ENCODE measurements at regions not wholly inside any gene's neighbourhood (a gene's known extent, or its start where the extent isn't known, plus 50 kb on each side); places are given as distances from the start of the nearest gene placed in this dataset.

GRCh38 chr2:103754530-103754929 is 992.7 kb downstream of the TMEM182 start:
- in situ Hi-C loops (cut with HindIII; ENCODE audit: low sequenced_read_pairs): no loop called here
- no peak for DNase-seq (ENCODE audit: low read depth)
- no peak for TF ChIP-seq CTCF (IDR thresholded peaks at IDR 0.05; ENCODE audit: low read depth, low read length, missing control alignments)
- no peak overlapping the region for H3K4me3 ChIP-seq (ENCODE audit: low read depth, low read length)

GRCh38 chr2:103773884-103774283 is 1012.1 kb downstream of the TMEM182 start:
- in situ Hi-C loops (cut with HindIII; ENCODE audit: low sequenced_read_pairs): no loop called here
- peak; percentile 27 for DNase-seq (ENCODE audit: low read depth)
- no peak overlapping the region for H3K4me3 ChIP-seq (ENCODE audit: low read depth, low read length)
- no peak for TF ChIP-seq CTCF (IDR thresholded peaks at IDR 0.05; ENCODE audit: low read depth, low read length, missing control alignments)

GRCh38 chr2:103780088-103780702 is 1018.4 kb downstream of the TMEM182 start:
- H3K4me3 ChIP-seq (ENCODE audit: low read depth, low read length): no peak overlapping the region
- DNase-seq (ENCODE audit: low read depth): no peak
- TF ChIP-seq CTCF (IDR thresholded peaks at IDR 0.05; ENCODE audit: low read depth, low read length, missing control alignments): no peak
- in situ Hi-C loops (cut with HindIII; ENCODE audit: low sequenced_read_pairs): no loop called here

GRCh38 chr2:103781313-103781712 is 1019.5 kb downstream of the TMEM182 start:
- no peak overlapping the region for H3K4me3 ChIP-seq (ENCODE audit: low read depth, low read length)
- in situ Hi-C loops (cut with HindIII; ENCODE audit: low sequenced_read_pairs): no loop called here
- TF ChIP-seq CTCF (IDR thresholded peaks at IDR 0.05; ENCODE audit: low read depth, low read length, missing control alignments): no peak
- DNase-seq (ENCODE audit: low read depth): no peak

- no peak for TF ChIP-seq CTCF (IDR thresholded peaks at IDR 0.05; ENCODE audit: low read depth, low read length, missing control alignments)
- no peak for DNase-seq (ENCODE audit: low read depth)
- no peak overlapping the region for H3K4me3 ChIP-seq (ENCODE audit: low read depth, low read length)
- in situ Hi-C loops (cut with HindIII; ENCODE audit: low sequenced_read_pairs): no loop called here
Observed at GRCh38 chr2:103784261-103784660, 1022.4 kb downstream of the TMEM182 start.

- in situ Hi-C loops (cut with HindIII; ENCODE audit: low sequenced_read_pairs): no loop called here
Observed at GRCh38 chr2:103785432-103785831, 1023.6 kb downstream of the TMEM182 start.

More at GRCh38 chr2:103785432-103785831, 1023.6 kb downstream of the TMEM182 start:
- no peak overlapping the region for H3K4me3 ChIP-seq (ENCODE audit: low read depth, low read length)
- DNase-seq (ENCODE audit: low read depth): no peak
- TF ChIP-seq CTCF (IDR thresholded peaks at IDR 0.05; ENCODE audit: low read depth, low read length, missing control alignments): no peak

All from astrocyte of the cerebellum (primary cell).